Prostate gland (tissue), 2 donors: ENCODE measurements at regions not wholly inside any gene's neighbourhood (a gene's known extent, or its start where the extent isn't known, plus 50 kb on each side); places are given as distances from the start of the nearest gene placed in this dataset.

Experiments used
- CTCF ChIP-seq, 4 experiments: fragments of 200-600 bp in 2 of 4; fragments of 450-650 bp in 2 of 4; sonication (generic) in 2 of 4; IDR thresholded peaks; 1 replicate in 3 of 4; 2 replicates in 1 of 4; pipeline ENCODE4 v1.5.1; 2016 to 2019; ENCODE audit warnings: antibody characterized with exemption in 4 of 4, mild to moderate bottlenecking in 2 of 4, moderate library complexity in 2 of 4
- POLR2A ChIP-seq: fragments of 450-650 bp; IDR thresholded peaks from one replicate; pipeline ENCODE4 v1.6.1; 2016; ENCODE audit warnings: antibody characterized with exemption, mild to moderate bottlenecking
- POLR2AphosphoS5 ChIP-seq: sonication (generic); formaldehyde crosslinking; IDR thresholded peaks from one replicate; pipeline ENCODE4 v1.6.1; 2017; ENCODE audit warnings: antibody characterized with exemption

GRCh38 chr2:146954544-146954943 is 890.3 kb upstream of the ACVR2A start:
- TF ChIP-seq POLR2AphosphoS5 (no peak), CTCF (IDR thresholded peaks at IDR 0.05) (no peak), POLR2A (no peak)
